Osteocyte (in vitro differentiated cells): ENCODE measurements at regions not wholly inside any gene's neighbourhood (a gene's known extent, or its start where the extent isn't known, plus 50 kb on each side); places are given as distances from the start of the nearest gene placed in this dataset.

Experiments used
- DNase-seq: peaks from one replicate; pipeline ENCODE4 v3.0.0; 2021; ENCODE audit warnings: mixed read lengths; ENCODE audit not compliant: unreplicated experiment; ENCODE audit errors: extremely low spot score
- H3K27ac Mint-ChIP-seq: one replicate; pipeline ENCODE4 v1.8.0; 2021; ENCODE audit warnings: mild to moderate bottlenecking, mixed read lengths; ENCODE audit not compliant: unreplicated experiment
- H3K27me3 Mint-ChIP-seq: one replicate; pipeline ENCODE4 v1.8.0; 2021; ENCODE audit warnings: mixed read lengths; ENCODE audit not compliant: unreplicated experiment
- H3K36me3 Mint-ChIP-seq: one replicate; pipeline ENCODE4 v1.8.0; 2021; ENCODE audit warnings: mixed read lengths; ENCODE audit not compliant: unreplicated experiment
- H3K4me1 Mint-ChIP-seq: one replicate; pipeline ENCODE4 v1.8.0; 2021; ENCODE audit warnings: mixed read lengths; ENCODE audit not compliant: unreplicated experiment
- H3K4me3 Mint-ChIP-seq: one replicate; pipeline ENCODE4 v1.8.0; 2021; ENCODE audit warnings: mild to moderate bottlenecking, moderate library complexity, mixed read lengths; ENCODE audit not compliant: unreplicated experiment
- H3K9me3 Mint-ChIP-seq: one replicate; pipeline ENCODE4 v1.8.0; 2021; ENCODE audit warnings: mixed read lengths; ENCODE audit not compliant: unreplicated experiment
- CTCF ChIP-seq: fragments of 200-600 bp; sonication (generic); IDR thresholded peaks from 2 replicates; pipeline ENCODE4 v1.5.0; 2021; ENCODE audit warnings: antibody characterized with exemption, mild to moderate bottlenecking, moderate library complexity

GRCh38 chr18:3342628-3343027 is 80.7 kb downstream of the MYL12B start:
- H3K4me1 Mint-ChIP-seq, result peaks cover 3% of the 10 kb centered on the region
- H3K4me3 Mint-ChIP-seq, result no peak overlapping the region
- DNase-seq, result no peak
- H3K27ac Mint-ChIP-seq, result no peak overlapping the region
- no peaks in the 10 kb centered on the region for H3K27me3 Mint-ChIP-seq
- TF ChIP-seq CTCF, result no peak
- H3K36me3 Mint-ChIP-seq, result no peaks in the 10 kb centered on the region
- H3K9me3 Mint-ChIP-seq, result no peaks in the 10 kb centered on the region

- Mint-ChIP-seq H3K4me3 (no peak overlapping the region), H3K9me3 (no peaks in the 10 kb centered on the region)
- no peak for DNase-seq
These were observed 83.5 kb downstream of the MYL12B start for GRCh38 chr18:3345452-3345851.

GRCh38 chr18:3345885-3346284 is 84.0 kb downstream of the MYL12B start:
- Mint-ChIP-seq H3K9me3 (no peaks in the 10 kb centered on the region), H3K4me3 (no peak overlapping the region), H3K27me3 (no peaks in the 10 kb centered on the region), H3K27ac (no peak overlapping the region), H3K36me3 (no peaks in the 10 kb centered on the region), H3K4me1 (peaks cover 3% of the 10 kb centered on the region)
- no peak for DNase-seq
- TF ChIP-seq CTCF, result no peak

More at GRCh38 chr18:3345452-3345851, 83.5 kb downstream of the MYL12B start:
- Mint-ChIP-seq H3K4me1 (peaks cover 3% of the 10 kb centered on the region), H3K36me3 (no peaks in the 10 kb centered on the region), H3K27ac (no peak overlapping the region), H3K27me3 (no peaks in the 10 kb centered on the region)
- no peak for TF ChIP-seq CTCF

- H3K27me3 Mint-ChIP-seq, result no peaks in the 10 kb centered on the region
- H3K4me1 Mint-ChIP-seq, result peaks cover 3% of the 10 kb centered on the region
- H3K36me3 Mint-ChIP-seq, result no peaks in the 10 kb centered on the region
- TF ChIP-seq CTCF, result no peak
- H3K9me3 Mint-ChIP-seq, result no peaks in the 10 kb centered on the region
- H3K27ac Mint-ChIP-seq, result no peak overlapping the region
- DNase-seq, result no peak
- no peak overlapping the region for H3K4me3 Mint-ChIP-seq
These were observed 84.6 kb downstream of the MYL12B start for GRCh38 chr18:3346487-3346886.

- peaks cover 3% of the 10 kb centered on the region for H3K4me1 Mint-ChIP-seq
- H3K27me3 Mint-ChIP-seq, result no peaks in the 10 kb centered on the region
- no peak overlapping the region for H3K27ac Mint-ChIP-seq
- no peaks in the 10 kb centered on the region for H3K9me3 Mint-ChIP-seq
- TF ChIP-seq CTCF, result no peak
- no peaks in the 10 kb centered on the region for H3K36me3 Mint-ChIP-seq
- no peak for DNase-seq
- no peak overlapping the region for H3K4me3 Mint-ChIP-seq
These were observed 85.4 kb downstream of the MYL12B start for GRCh38 chr18:3347286-3347803.
